AG09319 (cell line): ENCODE measurements at regions not wholly inside any gene's neighbourhood (a gene's known extent, or its start where the extent isn't known, plus 50 kb on each side); places are given as distances from the start of the nearest gene placed in this dataset.

Experiments used
- DNase-seq: peaks from one replicate; pipeline ENCODE4 v3.0.0-alpha.2; 2010; ENCODE audit warnings: low read depth; ENCODE audit errors: extremely low read depth
- CTCF ChIP-seq: IDR thresholded peaks from 2 replicates; pipeline ENCODE4 v1.5.1; 2011; ENCODE audit warnings: low read depth, mild to moderate bottlenecking, inconsistent platforms, low read length, moderate library complexity

- TF ChIP-seq CTCF, result no peak
- DNase-seq, result no peak
Observed at GRCh38 chr11:127362754-127363308, 362.3 kb upstream of the KIRREL3 start.

GRCh38 chr11:127358160-127358559 lies 357.6 kb upstream of the KIRREL3 start:
- no peak for TF ChIP-seq CTCF
- DNase-seq, result no peak

GRCh38 chr11:127350476-127350875 lies 349.9 kb upstream of the KIRREL3 start:
- no peak for TF ChIP-seq CTCF
- DNase-seq, result no peak

GRCh38 chr11:127345819-127346459 lies 345.4 kb upstream of the KIRREL3 start:
- TF ChIP-seq CTCF, result peak; percentile 76
- DNase-seq, result no peak

GRCh38 chr11:127340438-127340837 lies 339.9 kb upstream of the KIRREL3 start:
- TF ChIP-seq CTCF, result no peak
- no peak for DNase-seq

GRCh38 chr11:127339376-127339775 lies 338.8 kb upstream of the KIRREL3 start:
- no peak for DNase-seq
- no peak for TF ChIP-seq CTCF

GRCh38 chr11:127338380-127339259 lies 338.1 kb upstream of the KIRREL3 start:
- no peak for TF ChIP-seq CTCF

More at GRCh38 chr11:127338380-127339259, 338.1 kb upstream of the KIRREL3 start:
- DNase-seq, result no peak
